SK-N-SH (cell line): ENCODE measurements at regions not wholly inside any gene's neighbourhood (a gene's known extent, or its start where the extent isn't known, plus 50 kb on each side); places are given as distances from the start of the nearest gene placed in this dataset.
A peak's percentile ranks its signal among the peaks of the same experiment; 100 is the strongest.

Experiments used
- CTCF ChIA-PET: fragments of 300-600, 350-600 bp; formaldehyde crosslinking; extraction: SDS; loops from one replicate; lab custom pipeline; 2021; lab: Yijun Ruan, JAX
- POLR2A ChIA-PET: fragments of 350-600 bp; sonication (Branson Sonifier 250); formaldehyde crosslinking; extraction: SDS; loops from one replicate; lab custom pipeline; 2020; ENCODE audit warnings: antibody characterized with exemption, inconsistent platforms; lab: Yijun Ruan, JAX
- DNase-seq: peaks from one replicate; pipeline ENCODE4 v3.0.0; 2012
- H2AFZ ChIP-seq: fragments of 200-600 bp; sonication (generic); 2 replicates; pipeline ENCODE4 v1.8.1; 2016; ENCODE audit warnings: antibody characterized with exemption, mild to moderate bottlenecking, low read depth
- H3F3A ChIP-seq: fragments of 200-600 bp; sonication (generic); replicated peaks from 2 replicates; pipeline ENCODE3; 2016; ENCODE audit warnings: antibody characterized with exemption, mild to moderate bottlenecking; ENCODE audit not compliant: insufficient read depth
- H3K27ac ChIP-seq, 2 experiments: fragments of 200-500 bp in 1 of 2; fragments of 200-600 bp in 1 of 2; sonication (Bioruptor generic) in 1 of 2; sonication (generic), shearing (Covaris generic) in 1 of 2; 2 replicates each; pipeline versions ENCODE4 v1.5.1 to v1.6.1; 2014 to 2016; ENCODE audit warnings: low read depth in 2 of 2, inconsistent platforms in 1 of 2, low read length in 1 of 2, mild to moderate bottlenecking in 1 of 2, mixed read lengths in 1 of 2
- H3K27me3 ChIP-seq: fragments of 200-600 bp; sonication (generic), shearing (Covaris generic); 2 replicates; pipeline ENCODE4 v1.6.1; 2016; ENCODE audit warnings: mixed run types; ENCODE audit not compliant: insufficient read depth
- H3K36me3 ChIP-seq, 2 experiments: fragments of 200-500 bp in 1 of 2; fragments of 200-600 bp in 1 of 2; sonication (Bioruptor generic) in 1 of 2; sonication (generic) in 1 of 2; replicated peaks in 1 of 2; 2 replicates each; pipeline versions ENCODE3 to v1.5.1; 2014 to 2016; ENCODE audit warnings: low read length in 1 of 2, mild to moderate bottlenecking in 1 of 2; ENCODE audit not compliant: insufficient read depth in 2 of 2, control insufficient read depth in 1 of 2
- H3K4me1 ChIP-seq, 2 experiments: fragments of 200-500 bp in 1 of 2; fragments of 200-600 bp in 1 of 2; sonication (Bioruptor generic) in 1 of 2; sonication (generic), shearing (Covaris generic) in 1 of 2; 2 replicates each; pipeline versions ENCODE4 v1.5.1 to v1.6.1; 2014 to 2016; ENCODE audit warnings: low read depth in 1 of 2, low read length in 1 of 2, mixed run types in 1 of 2; ENCODE audit not compliant: insufficient read depth in 2 of 2, control insufficient read depth in 1 of 2
- H3K4me2 ChIP-seq: fragments of 200-600 bp; sonication (generic), shearing (Covaris generic); 2 replicates; pipeline ENCODE4 v1.6.1; 2017; ENCODE audit warnings: mixed run types
- H3K4me3 ChIP-seq, 2 experiments: fragments of 200-500 bp in 1 of 2; fragments of 200-600 bp in 1 of 2; sonication (Bioruptor generic) in 1 of 2; sonication (generic), shearing (Covaris generic) in 1 of 2; 2 replicates each; pipeline versions ENCODE4 v1.5.1 to v1.8.1; 2014 to 2016; ENCODE audit warnings: low read depth in 2 of 2, inconsistent platforms in 1 of 2, low read length in 1 of 2, mild to moderate bottlenecking in 1 of 2, mixed read lengths in 1 of 2, moderate library complexity in 1 of 2
- H3K79me2 ChIP-seq: fragments of 200-600 bp; sonication (generic); 2 replicates; pipeline ENCODE4 v1.8.1; 2017; ENCODE audit warnings: mild to moderate bottlenecking; ENCODE audit not compliant: insufficient read depth
- H3K9ac ChIP-seq: fragments of 200-600 bp; sonication (generic); 2 replicates; pipeline ENCODE4 v1.6.1; 2017; ENCODE audit warnings: mixed run types
- H3K9me2 ChIP-seq: fragments of 200-600 bp; sonication (generic); 2 replicates; pipeline ENCODE4 v1.6.1; 2017; ENCODE audit warnings: mixed run types
- H3K9me3 ChIP-seq: fragments of 200-600 bp; sonication (generic); 2 replicates; pipeline ENCODE4 v1.6.1; 2017; ENCODE audit warnings: mixed run types, mild to moderate bottlenecking, moderate library complexity
- H4K20me1 ChIP-seq: fragments of 200-600 bp; sonication (generic); 2 replicates; pipeline ENCODE4 v1.6.1; 2017; ENCODE audit warnings: mild to moderate bottlenecking, mixed run types; ENCODE audit not compliant: insufficient read depth
- ELF1 ChIP-seq: IDR thresholded peaks from 2 replicates; pipeline ENCODE4 v1.4.0; 2012
- EZH2phosphoT487 ChIP-seq: fragments of 200-600 bp; sonication (generic); IDR thresholded peaks from 2 replicates; pipeline ENCODE4 v1.6.1; 2017; ENCODE audit warnings: low read depth, mixed run types, mild to moderate bottlenecking, antibody characterized with exemption, moderate library complexity, borderline replicate concordance
- FOSL2 ChIP-seq: IDR thresholded peaks from 2 replicates; pipeline ENCODE4 v1.4.0; 2012; ENCODE audit warnings: low read depth, mild to moderate bottlenecking, moderate library complexity, borderline replicate concordance
- FOXJ3 ChIP-seq: sonication (generic); formaldehyde crosslinking; IDR thresholded peaks from 2 replicates; pipeline ENCODE4 v1.5.1; 2020; ENCODE audit warnings: mild to moderate bottlenecking, missing genetic modification reagents
- GABPA ChIP-seq: IDR thresholded peaks from 2 replicates; pipeline ENCODE4 v1.4.0; 2012; ENCODE audit warnings: low read depth, mild to moderate bottlenecking
- IRF3 ChIP-seq: fragments of 150-350 bp; IDR thresholded peaks from 2 replicates; pipeline ENCODE4 v1.6.1; 2016; ENCODE audit warnings: mild to moderate bottlenecking, low read depth, low read length
- JUND ChIP-seq: IDR thresholded peaks from 2 replicates; pipeline ENCODE4 v1.4.0; 2012
- MEF2A ChIP-seq: IDR thresholded peaks from 2 replicates; pipeline ENCODE4 v1.4.0; 2012; ENCODE audit warnings: low read depth, borderline replicate concordance
- MXI1 ChIP-seq: IDR thresholded peaks from 2 replicates; pipeline ENCODE4 v1.6.1; 2012; ENCODE audit warnings: mild to moderate bottlenecking, low read depth, low read length, improper control_type of control experiment
- RAD21 ChIP-seq: IDR thresholded peaks from 2 replicates; pipeline ENCODE4 v1.6.1; 2012; ENCODE audit warnings: mild to moderate bottlenecking, low read length
- RXRA ChIP-seq: IDR thresholded peaks from 2 replicates; pipeline ENCODE4 v1.4.0; 2012; ENCODE audit warnings: low read depth, mild to moderate bottlenecking, borderline replicate concordance
- SMC3 ChIP-seq: IDR thresholded peaks from 2 replicates; pipeline ENCODE4 v1.6.1; 2012; ENCODE audit warnings: low read depth, low read length, improper control_type of control experiment
- TAF1 ChIP-seq: IDR thresholded peaks from 2 replicates; pipeline ENCODE4 v1.6.1; 2012; ENCODE audit warnings: low read depth, mild to moderate bottlenecking, low read length, moderate library complexity, borderline replicate concordance
- TCF12 ChIP-seq: IDR thresholded peaks from 2 replicates; pipeline ENCODE4 v1.4.0; 2012
- YY1 ChIP-seq: IDR thresholded peaks from 2 replicates; pipeline ENCODE4 v1.4.0; 2012; ENCODE audit warnings: low read depth, mild to moderate bottlenecking
- ZBTB33 ChIP-seq: IDR thresholded peaks from 2 replicates; pipeline ENCODE4 v1.4.0; 2012; ENCODE audit warnings: low read depth, borderline replicate concordance
- WGBS: methylation state at CpG from one replicate; pipeline ENCODE4 v1.1.6; 2017; ENCODE audit warnings: low lambda C conversion rate; 5-methylcytosine and 5-hydroxymethylcytosine counted together
- TF ChIP-seq, protein P1 (sequence below): IDR thresholded peaks from 2 replicates; pipeline ENCODE4 v1.4.0; 2012; ENCODE audit warnings: low read depth, borderline replicate concordance
- TF ChIP-seq, protein P2 (sequence below): IDR thresholded peaks from 2 replicates; pipeline ENCODE4; 2012
- TF ChIP-seq, protein P3 (sequence below): IDR thresholded peaks from 2 replicates; pipeline ENCODE4 v1.4.0; 2012; ENCODE audit warnings: low read depth

DNA sequence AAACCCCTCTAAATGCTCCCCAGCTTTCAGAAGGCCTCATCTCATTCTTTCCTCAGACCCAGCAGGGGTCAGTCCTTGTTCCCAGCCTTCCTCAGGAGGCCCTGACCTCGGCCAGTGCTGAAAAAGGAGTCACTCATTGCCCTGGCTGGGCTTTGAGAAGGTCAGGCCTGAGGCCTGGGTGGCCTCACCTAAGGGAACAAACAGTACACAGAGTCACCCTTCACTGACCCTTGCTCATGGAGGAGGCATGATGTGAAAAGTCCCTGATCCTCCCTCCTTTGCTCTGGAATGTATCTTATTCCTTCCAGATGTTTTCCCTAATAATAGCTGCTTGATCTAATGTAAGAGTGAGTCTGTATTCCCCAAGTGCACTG, 117.7 kb upstream of the SLC44A3 start:
- ChIA-PET CTCF (interaction anchor here (1.0 kb wide), 1 partner anchor 15 kb away, joined by 4 read pairs; no protein-coding TSS in a partner anchor), POLR2A (no interaction called here)
- Histone ChIP-seq H4K20me1 (no peaks in the 10 kb centered on the region), H3K27ac (peak overlapping the region in 1 of 2 experiments; percentile 55; a peak in 1 of 4 replicates), H3K4me1 (peaks cover 5 to 8% of the 10 kb centered on the region in 2 experiments), H3K36me3 (no peaks in the 10 kb centered on the region), H3K9me3 (no peaks in the 10 kb centered on the region), H3K9me2 (no peaks in the 10 kb centered on the region), H3F3A (peaks cover 19% of the 10 kb centered on the region), H3K4me3 (no peak overlapping the region), H3K79me2 (no peaks in the 10 kb centered on the region), H2AFZ (no peak overlapping the region), H3K27me3 (no peaks in the 10 kb centered on the region), H3K4me2 (no peak overlapping the region), H3K9ac (no peak overlapping the region)
- DNase-seq = no peak
- whole genome bisulfite sequencing = 33% methylated on average over 1 of the region's 1 CpG
- TF ChIP-seq TAF1 = no peak

DNA sequence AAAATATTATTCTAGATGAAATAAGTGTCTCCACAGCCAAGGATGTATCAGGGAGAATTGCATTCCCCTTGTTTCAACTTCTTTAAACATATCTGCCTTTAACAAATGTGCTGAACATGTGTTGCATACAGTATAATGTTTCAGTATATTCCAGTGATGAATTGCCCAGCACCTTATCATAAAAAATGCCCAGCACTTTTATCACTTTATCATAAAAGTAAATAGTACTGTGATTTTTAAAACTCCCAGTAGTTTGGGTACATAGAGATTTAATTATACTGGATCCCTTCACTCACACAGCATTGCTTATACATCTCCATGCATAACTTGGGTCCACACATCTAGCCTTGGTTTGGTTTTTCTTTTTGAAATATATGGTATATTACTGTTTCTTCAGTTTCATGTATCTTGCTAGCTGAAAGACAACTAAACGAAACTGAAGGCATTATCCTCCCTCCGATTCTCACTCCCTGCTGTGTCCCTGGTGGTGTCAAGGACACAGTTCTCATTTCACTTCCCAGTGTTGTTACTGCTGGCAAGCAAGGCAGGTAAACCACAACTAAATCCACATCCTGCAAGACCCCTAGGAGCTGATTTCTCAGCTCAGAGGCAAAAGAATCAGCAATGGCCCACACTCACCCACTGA, 118.2 kb upstream of the SLC44A3 start:
- Histone ChIP-seq H2AFZ (no peak overlapping the region), H3K36me3 (no peaks in the 10 kb centered on the region), H3K4me1 (peaks cover 5 to 8% of the 10 kb centered on the region in 2 experiments), H3K9ac (no peak overlapping the region), H3K4me2 (no peak overlapping the region), H3K27me3 (no peaks in the 10 kb centered on the region), H3F3A (peaks cover 19% of the 10 kb centered on the region), H3K27ac (peak overlapping the region in 1 of 2 experiments; percentile 55; a peak in 1 of 4 replicates), H4K20me1 (no peaks in the 10 kb centered on the region), H3K4me3 (no peak overlapping the region), H3K9me2 (no peaks in the 10 kb centered on the region), H3K79me2 (no peaks in the 10 kb centered on the region), H3K9me3 (no peaks in the 10 kb centered on the region)
- ChIA-PET POLR2A (no interaction called here), CTCF (interaction anchor here (1.0 kb wide), 1 partner anchor 14 kb away, joined by 4 read pairs; no protein-coding TSS in a partner anchor)
- TF ChIP-seq EZH2phosphoT487 = no peak
- TF ChIP-seq MEF2A = no peak
- TF ChIP-seq JUND = no peak
- no peak for TF ChIP-seq FOXJ3
- TF ChIP-seq, protein P1, sequence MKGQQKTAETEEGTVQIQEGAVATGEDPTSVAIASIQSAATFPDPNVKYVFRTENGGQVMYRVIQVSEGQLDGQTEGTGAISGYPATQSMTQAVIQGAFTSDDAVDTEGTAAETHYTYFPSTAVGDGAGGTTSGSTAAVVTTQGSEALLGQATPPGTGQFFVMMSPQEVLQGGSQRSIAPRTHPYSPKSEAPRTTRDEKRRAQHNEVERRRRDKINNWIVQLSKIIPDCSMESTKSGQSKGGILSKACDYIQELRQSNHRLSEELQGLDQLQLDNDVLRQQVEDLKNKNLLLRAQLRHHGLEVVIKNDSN = no peak
- no peak for TF ChIP-seq ZBTB33
- TF ChIP-seq IRF3 = no peak
- no peak for TF ChIP-seq RAD21
- TF ChIP-seq FOSL2 = no peak
- no peak for TF ChIP-seq ELF1
- TF ChIP-seq GABPA = no peak
- no peak for TF ChIP-seq MXI1
- no peak for TF ChIP-seq YY1
- TF ChIP-seq, protein P2, sequence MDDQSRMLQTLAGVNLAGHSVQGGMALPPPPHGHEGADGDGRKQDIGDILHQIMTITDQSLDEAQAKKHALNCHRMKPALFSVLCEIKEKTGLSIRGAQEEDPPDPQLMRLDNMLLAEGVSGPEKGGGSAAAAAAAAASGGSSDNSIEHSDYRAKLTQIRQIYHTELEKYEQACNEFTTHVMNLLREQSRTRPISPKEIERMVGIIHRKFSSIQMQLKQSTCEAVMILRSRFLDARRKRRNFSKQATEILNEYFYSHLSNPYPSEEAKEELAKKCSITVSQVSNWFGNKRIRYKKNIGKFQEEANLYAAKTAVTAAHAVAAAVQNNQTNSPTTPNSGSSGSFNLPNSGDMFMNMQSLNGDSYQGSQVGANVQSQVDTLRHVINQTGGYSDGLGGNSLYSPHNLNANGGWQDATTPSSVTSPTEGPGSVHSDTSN = no peak
- no peak for TF ChIP-seq SMC3
- TF ChIP-seq RXRA = no peak
- no peak for TF ChIP-seq TCF12
- TF ChIP-seq TAF1 = no peak
- TF ChIP-seq, protein P3, sequence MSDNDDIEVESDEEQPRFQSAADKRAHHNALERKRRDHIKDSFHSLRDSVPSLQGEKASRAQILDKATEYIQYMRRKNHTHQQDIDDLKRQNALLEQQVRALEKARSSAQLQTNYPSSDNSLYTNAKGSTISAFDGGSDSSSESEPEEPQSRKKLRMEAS = no peak
- WGBS = 89% methylated on average over 2 of the region's 2 CpGs
- no peak for DNase-seq
